IMR-90 (cell line): ENCODE measurements at regions not wholly inside any gene's neighbourhood (a gene's known extent, or its start where the extent isn't known, plus 50 kb on each side); places are given as distances from the start of the nearest gene placed in this dataset.

Source experiments
- ATAC-seq: fragments of 200-7000 bp; cut with Tn5 transposase; 2 replicates; pipeline ENCODE4 v1.9.1; 2020; ENCODE audit warnings: low read depth, mild to moderate bottlenecking, moderate library complexity
- BruUV-seq: library from RNA; stranded (reverse); fragments of 400-500 nt; replicated peaks from 2 replicates; lab custom pipeline; 2021; lab: Mats Ljungman, UMichigan
- CTCF ChIA-PET: fragments of 300-600 bp; formaldehyde crosslinking; extraction: SDS; loops from one replicate; lab custom pipeline; 2021; ENCODE audit warnings: antibody characterized with exemption; lab: Yijun Ruan, JAX
- POLR2A ChIA-PET: fragments of 300-600 bp; sonication (Branson Sonifier 250); formaldehyde crosslinking; loops from one replicate; lab custom pipeline; 2022; ENCODE audit warnings: antibody characterized with exemption; ENCODE audit not compliant: unreplicated experiment; lab: Charles Lee
- DNase-seq: peaks from one replicate; pipeline ENCODE4 v3.0.0; 2013
- H2AFZ ChIP-seq: replicated peaks from 2 replicates; pipeline ENCODE3; 2013; ENCODE audit warnings: low read length, mild to moderate bottlenecking; ENCODE audit not compliant: poor library complexity
- H2AK5ac ChIP-seq: 2 replicates; pipeline ENCODE4 v1.6.1; 2013; ENCODE audit warnings: low read depth, low read length, inconsistent platforms
- H2AK9ac ChIP-seq: replicated peaks from 2 replicates; pipeline ENCODE3; 2013; ENCODE audit warnings: mild to moderate bottlenecking, low read depth, low read length, moderate library complexity; ENCODE audit not compliant: poor library complexity
- H2BK120ac ChIP-seq: 2 replicates; pipeline ENCODE4 v1.6.1; 2013; ENCODE audit warnings: low read depth, low read length, inconsistent platforms
- H2BK15ac ChIP-seq: 3 replicates; pipeline ENCODE4 v1.6.1; 2013; ENCODE audit warnings: low read depth, low read length, inconsistent platforms
- H2BK20ac ChIP-seq: 2 replicates; pipeline ENCODE4 v1.6.1; 2013; ENCODE audit warnings: low read depth, mild to moderate bottlenecking, inconsistent platforms, low read length, moderate library complexity
- H2BK5ac ChIP-seq: 2 replicates; pipeline ENCODE4 v1.6.1; 2013; ENCODE audit warnings: mild to moderate bottlenecking, low read depth, low read length, inconsistent platforms; ENCODE audit not compliant: poor library complexity, severe bottlenecking
- H3K14ac ChIP-seq: replicated peaks from 2 replicates; pipeline ENCODE4 v1.6.1; 2013; ENCODE audit warnings: low read depth, low read length, inconsistent platforms
- H3K18ac ChIP-seq: 2 replicates; pipeline ENCODE4 v1.6.1; 2013; ENCODE audit warnings: low read depth, low read length, control low read depth
- H3K23ac ChIP-seq: 2 replicates; pipeline ENCODE4 v1.6.1; 2013; ENCODE audit warnings: low read depth, low read length, inconsistent platforms
- H3K27ac ChIP-seq: 2 replicates; pipeline ENCODE4 v1.5.1; 2013; ENCODE audit warnings: mild to moderate bottlenecking, control low read depth, low read length; ENCODE audit not compliant: insufficient read depth
- H3K27me3 ChIP-seq: 2 replicates; pipeline ENCODE4 v1.6.1; 2013; ENCODE audit warnings: low read length; ENCODE audit not compliant: control insufficient read depth, insufficient read depth
- H3K36me3 ChIP-seq: 2 replicates; pipeline ENCODE4 v1.6.1; 2013; ENCODE audit warnings: low read length, mixed read lengths; ENCODE audit not compliant: control insufficient read depth, insufficient read depth
- H3K4ac ChIP-seq: 2 replicates; pipeline ENCODE4 v1.6.1; 2013; ENCODE audit warnings: low read depth, low read length, inconsistent platforms
- H3K4me1 ChIP-seq: 2 replicates; pipeline ENCODE4 v1.6.1; 2013; ENCODE audit warnings: low read length, mixed read lengths; ENCODE audit not compliant: control insufficient read depth, insufficient read depth
- H3K4me2 ChIP-seq: 2 replicates; pipeline ENCODE4 v1.6.1; 2013; ENCODE audit warnings: low read depth, mild to moderate bottlenecking, control low read depth, low read length, moderate library complexity
- H3K4me3 ChIP-seq: 2 replicates; pipeline ENCODE4 v1.5.1; 2013; ENCODE audit warnings: low read depth, mild to moderate bottlenecking, control low read depth, low read length, moderate library complexity; ENCODE audit not compliant: insufficient read depth
- H3K56ac ChIP-seq: 2 replicates; pipeline ENCODE4 v1.6.1; 2013; ENCODE audit warnings: low read length, inconsistent platforms; ENCODE audit not compliant: insufficient read depth; ENCODE audit errors: extremely low read depth
- H3K79me1 ChIP-seq, 2 experiments: 2 replicates each; pipeline ENCODE4 v1.6.1; 2013; ENCODE audit warnings: low read length in 2 of 2, inconsistent platforms in 1 of 2, low read depth in 1 of 2
- H3K9ac ChIP-seq: 2 replicates; pipeline ENCODE4 v1.6.1; 2013; ENCODE audit warnings: low read depth, low read length, control low read depth
- H3K9me1 ChIP-seq: 2 replicates; pipeline ENCODE4 v1.6.1; 2013; ENCODE audit warnings: low read length, inconsistent platforms; ENCODE audit not compliant: insufficient read depth
- H3K9me3 ChIP-seq: 2 replicates; pipeline ENCODE4 v1.6.1; 2013; ENCODE audit warnings: low read length; ENCODE audit not compliant: control insufficient read depth, insufficient read depth
- H4K20me1 ChIP-seq: 2 replicates; pipeline ENCODE4 v1.6.1; 2013; ENCODE audit warnings: low read length, inconsistent platforms; ENCODE audit not compliant: insufficient read depth
- H4K5ac ChIP-seq: 2 replicates; pipeline ENCODE4 v1.6.1; 2013; ENCODE audit warnings: mild to moderate bottlenecking, low read depth, low read length, control low read depth
- H4K8ac ChIP-seq, 2 experiments: 2 replicates each; pipeline ENCODE4 v1.6.1; 2013; ENCODE audit warnings: low read depth in 2 of 2, low read length in 2 of 2, control low read depth in 1 of 2, inconsistent platforms in 1 of 2
- H4K91ac ChIP-seq: 2 replicates; pipeline ENCODE4 v1.6.1; 2013; ENCODE audit warnings: low read depth, low read length, inconsistent platforms; ENCODE audit not compliant: insufficient read depth
- BHLHE40 ChIP-seq: fragments of 150-350 bp; IDR thresholded peaks from 2 replicates; pipeline ENCODE4 v1.6.1; 2016; ENCODE audit warnings: mild to moderate bottlenecking, low read depth, low read length
- CEBPB ChIP-seq: IDR thresholded peaks from 2 replicates; pipeline ENCODE4 v1.6.1; 2012; ENCODE audit warnings: low read depth, low read length, improper control_type of control experiment
- CHD1 ChIP-seq: IDR thresholded peaks from 2 replicates; pipeline ENCODE4 v1.6.1; 2012; ENCODE audit warnings: low read depth, low read length, improper control_type of control experiment
- CTCF ChIP-seq: conservative IDR thresholded peaks from 2 replicates; pipeline ENCODE4 v1.5.1; 2012; ENCODE audit warnings: mild to moderate bottlenecking, low read depth, low read length, improper control_type of control experiment
- FOS ChIP-seq: fragments of 150-350 bp; IDR thresholded peaks from 2 replicates; pipeline ENCODE4 v1.6.1; 2016; ENCODE audit warnings: low read depth, low read length
- MAFK ChIP-seq: IDR thresholded peaks from 2 replicates; pipeline ENCODE4 v1.6.1; 2012; ENCODE audit warnings: low read depth, low read length, improper control_type of control experiment
- MAZ ChIP-seq: IDR thresholded peaks from 2 replicates; pipeline ENCODE4 v1.6.1; 2012; ENCODE audit warnings: low read depth, mild to moderate bottlenecking, low read length, improper control_type of control experiment, moderate library complexity, borderline replicate concordance
- MXI1 ChIP-seq: IDR thresholded peaks from 2 replicates; pipeline ENCODE4 v1.6.1; 2012; ENCODE audit warnings: low read depth, mild to moderate bottlenecking, low read length, moderate library complexity, borderline replicate concordance
- NFE2L2 ChIP-seq: fragments of 150-350 bp; IDR thresholded peaks from 2 replicates; pipeline ENCODE4 v1.6.1; 2016; ENCODE audit warnings: low read depth, mild to moderate bottlenecking, low read length
- POLR2A ChIP-seq: IDR thresholded peaks from 2 replicates; pipeline ENCODE4 v1.6.1; 2012; ENCODE audit warnings: mild to moderate bottlenecking, low read depth, low read length
- RAD21 ChIP-seq: IDR thresholded peaks from 2 replicates; pipeline ENCODE4 v1.6.1; 2012; ENCODE audit warnings: low read length, improper control_type of control experiment
- RCOR1 ChIP-seq: IDR thresholded peaks from 2 replicates; pipeline ENCODE4 v1.6.1; 2012; ENCODE audit warnings: mild to moderate bottlenecking, low read length, improper control_type of control experiment; ENCODE audit not compliant: insufficient replicate concordance
- RFX5 ChIP-seq: IDR thresholded peaks from 2 replicates; pipeline ENCODE4 v1.8.0; 2012; ENCODE audit warnings: low read depth, mild to moderate bottlenecking, low read length, moderate library complexity
- SMC3 ChIP-seq: fragments of 150-350 bp; IDR thresholded peaks from 2 replicates; pipeline ENCODE4 v1.6.1; 2016; ENCODE audit warnings: low read depth, mild to moderate bottlenecking, antibody characterized with exemption, low read length, moderate library complexity
- USF2 ChIP-seq: fragments of 150-350 bp; IDR thresholded peaks from 2 replicates; pipeline ENCODE4 v1.6.1; 2017; ENCODE audit warnings: mild to moderate bottlenecking, antibody characterized with exemption, low read length, low read depth
- WGBS, 2 experiments: methylation state at CpG; one replicate each; pipeline versions ENCODE4 v1.1.5 to v1.1.7; 2013; ENCODE audit warnings: missing lambda C conversion rate in 2 of 2; ENCODE audit not compliant: insufficient read length in 1 of 2; ENCODE audit errors: extremely low coverage in 2 of 2; 5-methylcytosine and 5-hydroxymethylcytosine counted together
- dilution Hi-C: fragments of 300-500 bp; cut with HindIII; formaldehyde crosslinking; loops from one replicate; pipeline ENCODE4 v1.14.3; 2018; ENCODE audit warnings: low sequenced_read_pairs; ENCODE audit not compliant: unreplicated experiment
- in situ Hi-C: fragments of 300-500 bp; cut with MboI; formaldehyde crosslinking; loops from 3 replicates; pipeline ENCODE4 v1.14.3; 2019; ENCODE audit warnings: low sequenced_read_pairs, inconsistent platforms, mixed read lengths
- intact Hi-C: fragments of 100-400 bp; cut with micrococcal nuclease; formaldehyde crosslinking; loops from 2 replicates; pipeline ENCODE4 v1.10.0; 2022
- TF ChIP-seq, protein P1 (sequence below): fragments of 150-350 bp; IDR thresholded peaks from 2 replicates; pipeline ENCODE4 v1.6.1; 2016; ENCODE audit warnings: low read depth, mild to moderate bottlenecking, low read length, moderate library complexity, borderline replicate concordance

DNA sequence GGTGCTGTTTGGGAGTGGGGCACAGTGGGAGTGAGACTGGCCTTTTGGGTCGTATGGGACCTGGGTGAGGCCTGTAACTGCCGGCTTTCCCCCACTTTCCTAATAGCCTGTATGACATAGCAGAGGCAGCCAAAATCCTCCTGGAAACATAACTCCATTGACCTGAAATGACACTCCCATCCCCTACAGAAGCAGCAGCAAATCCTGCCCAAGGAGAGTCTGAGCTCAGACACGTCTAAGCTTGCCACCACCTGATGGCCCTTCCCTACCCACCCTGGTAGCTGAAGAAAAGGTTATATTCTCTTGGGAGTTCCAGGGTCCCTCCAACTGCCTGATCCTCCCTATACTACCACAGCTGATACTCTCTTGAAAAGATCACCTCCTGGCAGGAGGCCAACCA lies 179.8 kb upstream of the ARRDC3 start:
- H3K56ac ChIP-seq: no peak overlapping the region
- WGBS, 2 experiments: no CpG with 5 or more reads among the region's 3 CpGs

More for the DNA sequence above, 179.8 kb upstream of the ARRDC3 start:
- Histone ChIP-seq H2AK9ac (no peak overlapping the region), H3K9me3 (peaks cover 5% of the 10 kb centered on the region; the same call in 1 of the 2 replicates), H3K23ac (no peak overlapping the region), H2BK20ac (no peak overlapping the region), H3K36me3 (no peaks in the 10 kb centered on the region), H3K9ac (no peak overlapping the region), H3K79me1 (no peaks in the 10 kb centered on the region), H2AK5ac (no peak overlapping the region), H4K5ac (no peak overlapping the region), H3K27me3 (no peaks in the 10 kb centered on the region), H3K18ac (no peak overlapping the region), H3K4ac (no peak overlapping the region), H2BK15ac (no peak overlapping the region), H3K9me1 (no peaks in the 10 kb centered on the region), H4K8ac (no peak overlapping the region), H2BK120ac (no peak overlapping the region), H3K14ac (no peak overlapping the region), H3K4me3 (no peak overlapping the region), H4K20me1 (no peaks in the 10 kb centered on the region), H4K91ac (no peak overlapping the region), H3K4me1 (no peaks in the 10 kb centered on the region), H3K4me2 (no peak overlapping the region), H2AFZ (no peak overlapping the region), H3K27ac (no peak overlapping the region), H2BK5ac (no peak overlapping the region)
- intact Hi-C loops: no loop called here
- dilution Hi-C loops: no loop called here
- ATAC-seq (no peak), DNase-seq (no peak)
- POLR2A ChIA-PET: no interaction called here
- CTCF ChIA-PET: no interaction called here
- BruUV-seq: no TSS peak
- in situ Hi-C loops: no loop called here
- no peak for TF ChIP-seq CTCF
- no peak for TF ChIP-seq MAFK
- no peak for TF ChIP-seq FOS
- no peak for TF ChIP-seq RCOR1
- TF ChIP-seq RAD21: no peak
- no peak for TF ChIP-seq POLR2A
- TF ChIP-seq RFX5: no peak
- TF ChIP-seq CEBPB: no peak
- TF ChIP-seq MXI1: no peak
- TF ChIP-seq MAZ: no peak
- TF ChIP-seq, protein P1, sequence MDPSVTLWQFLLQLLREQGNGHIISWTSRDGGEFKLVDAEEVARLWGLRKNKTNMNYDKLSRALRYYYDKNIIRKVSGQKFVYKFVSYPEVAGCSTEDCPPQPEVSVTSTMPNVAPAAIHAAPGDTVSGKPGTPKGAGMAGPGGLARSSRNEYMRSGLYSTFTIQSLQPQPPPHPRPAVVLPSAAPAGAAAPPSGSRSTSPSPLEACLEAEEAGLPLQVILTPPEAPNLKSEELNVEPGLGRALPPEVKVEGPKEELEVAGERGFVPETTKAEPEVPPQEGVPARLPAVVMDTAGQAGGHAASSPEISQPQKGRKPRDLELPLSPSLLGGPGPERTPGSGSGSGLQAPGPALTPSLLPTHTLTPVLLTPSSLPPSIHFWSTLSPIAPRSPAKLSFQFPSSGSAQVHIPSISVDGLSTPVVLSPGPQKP: no peak
- no peak for TF ChIP-seq NFE2L2
- TF ChIP-seq SMC3: no peak
- no peak for TF ChIP-seq USF2
- no peak for TF ChIP-seq CHD1
- TF ChIP-seq BHLHE40: no peak
